ENCODE measurements at regions not wholly inside any gene's neighbourhood (a gene's known extent, or its start where the extent isn't known, plus 50 kb on each side); places are given as distances from the start of the nearest gene placed in this dataset.

DNA sequence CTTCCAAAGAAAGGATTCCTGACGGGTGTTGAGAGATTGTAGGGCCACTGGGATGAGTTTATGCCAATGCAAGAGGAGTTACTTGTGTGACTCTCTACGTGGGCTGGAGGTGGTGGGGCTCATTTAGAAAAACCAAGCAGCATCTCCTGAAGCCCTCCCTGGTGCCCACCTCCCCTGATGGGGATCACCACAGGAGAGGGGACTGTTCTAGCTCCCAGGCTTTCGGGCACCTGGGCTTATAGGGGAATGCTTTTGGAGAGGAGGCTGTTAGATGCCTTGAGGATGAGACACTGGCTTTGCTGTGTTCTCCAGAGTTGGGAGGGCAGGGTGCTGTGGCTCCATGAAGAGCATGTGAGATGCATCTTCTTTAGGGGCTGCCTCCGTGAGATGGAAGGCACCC lies 65.0 kb downstream of the IRX1 start:
- H3K27me3 ChIP-seq = no peaks in the 10 kb centered on the region
- TF ChIP-seq, protein P1, sequence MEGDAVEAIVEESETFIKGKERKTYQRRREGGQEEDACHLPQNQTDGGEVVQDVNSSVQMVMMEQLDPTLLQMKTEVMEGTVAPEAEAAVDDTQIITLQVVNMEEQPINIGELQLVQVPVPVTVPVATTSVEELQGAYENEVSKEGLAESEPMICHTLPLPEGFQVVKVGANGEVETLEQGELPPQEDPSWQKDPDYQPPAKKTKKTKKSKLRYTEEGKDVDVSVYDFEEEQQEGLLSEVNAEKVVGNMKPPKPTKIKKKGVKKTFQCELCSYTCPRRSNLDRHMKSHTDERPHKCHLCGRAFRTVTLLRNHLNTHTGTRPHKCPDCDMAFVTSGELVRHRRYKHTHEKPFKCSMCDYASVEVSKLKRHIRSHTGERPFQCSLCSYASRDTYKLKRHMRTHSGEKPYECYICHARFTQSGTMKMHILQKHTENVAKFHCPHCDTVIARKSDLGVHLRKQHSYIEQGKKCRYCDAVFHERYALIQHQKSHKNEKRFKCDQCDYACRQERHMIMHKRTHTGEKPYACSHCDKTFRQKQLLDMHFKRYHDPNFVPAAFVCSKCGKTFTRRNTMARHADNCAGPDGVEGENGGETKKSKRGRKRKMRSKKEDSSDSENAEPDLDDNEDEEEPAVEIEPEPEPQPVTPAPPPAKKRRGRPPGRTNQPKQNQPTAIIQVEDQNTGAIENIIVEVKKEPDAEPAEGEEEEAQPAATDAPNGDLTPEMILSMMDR (IDR thresholded peaks at IDR 0.05) = no peak
- no peak overlapping the region for H3K4me3 ChIP-seq
- no peaks in the 10 kb centered on the region for H3K9me3 ChIP-seq
- no peak overlapping the region for H3K9ac ChIP-seq (ENCODE audit: low read depth in 2 of 2, low read length in 2 of 2)
- no peak for DNase-seq
- no peaks in the 10 kb centered on the region for H3K4me1 ChIP-seq
- H3K27ac ChIP-seq = no peak overlapping the region
- intact Hi-C loops (cut with DNase I) = no loop called here
- H3K36me3 ChIP-seq = no peaks in the 10 kb centered on the region

- no peaks in the 10 kb centered on the region for H3K36me3 ChIP-seq
- no peaks in the 10 kb centered on the region for H3K9me3 ChIP-seq
- no peak overlapping the region for H3K4me3 ChIP-seq
- H3K9ac ChIP-seq (ENCODE audit: low read depth in 2 of 2, low read length in 2 of 2) = no peak overlapping the region
- DNase-seq = no peak
- no peak overlapping the region for H3K27ac ChIP-seq
- intact Hi-C loops (cut with DNase I) = no loop called here
- H3K4me1 ChIP-seq = no peaks in the 10 kb centered on the region
- no peaks in the 10 kb centered on the region for H3K27me3 ChIP-seq
- TF ChIP-seq, protein P1 (IDR thresholded peaks at IDR 0.05) = no peak
Observed at GRCh38 chr5:3661755-3662296, 66.2 kb downstream of the IRX1 start.

DNA sequence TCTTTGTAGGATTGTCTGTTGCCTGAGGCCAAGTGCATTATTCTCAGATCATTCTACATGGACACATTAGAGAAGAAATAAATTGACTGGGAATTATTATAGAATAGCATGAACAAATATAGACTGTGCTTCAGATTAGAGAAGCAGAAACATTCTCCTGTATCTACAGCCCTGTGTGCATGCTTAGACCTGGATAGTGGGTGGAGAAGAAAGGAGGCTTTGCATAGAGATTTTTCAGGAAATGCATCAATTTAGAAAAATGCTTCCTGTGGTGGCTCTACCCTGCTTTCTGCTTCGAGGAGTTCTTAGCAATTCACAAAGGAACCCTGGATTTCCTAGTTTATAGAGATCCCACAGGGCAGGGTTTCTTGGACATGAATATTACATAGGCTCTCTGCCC lies 66.7 kb downstream of the IRX1 start:
- intact Hi-C loops (cut with DNase I) = no loop called here
- Histone ChIP-seq H3K4me3 (no peak overlapping the region), H3K9me3 (no peaks in the 10 kb centered on the region), H3K4me1 (no peaks in the 10 kb centered on the region), H3K27me3 (no peaks in the 10 kb centered on the region), H3K36me3 (no peaks in the 10 kb centered on the region), H3K9ac (ENCODE audit: low read depth in 2 of 2, low read length in 2 of 2) (no peak overlapping the region), H3K27ac (no peak overlapping the region)
- no peak for DNase-seq
- TF ChIP-seq, protein P1 (IDR thresholded peaks at IDR 0.05) = no peak

- Histone ChIP-seq H3K27me3 (no peaks in the 10 kb centered on the region), H3K9me3 (no peaks in the 10 kb centered on the region), H3K4me1 (no peaks in the 10 kb centered on the region), H3K4me3 (no peak overlapping the region), H3K36me3 (no peaks in the 10 kb centered on the region), H3K27ac (no peak overlapping the region), H3K9ac (ENCODE audit: low read depth in 2 of 2, low read length in 2 of 2) (no peak overlapping the region)
- TF ChIP-seq, protein P1 (IDR thresholded peaks at IDR 0.05) = no peak
- intact Hi-C loops (cut with DNase I) = no loop called here
- no peak for DNase-seq
Observed at GRCh38 chr5:3671337-3671736, 75.7 kb downstream of the IRX1 start.

GRCh38 chr5:3678801-3679200 lies 83.2 kb downstream of the IRX1 start:
- Histone ChIP-seq H3K4me1 (no peaks in the 10 kb centered on the region), H3K27me3 (no peaks in the 10 kb centered on the region), H3K4me3 (no peak overlapping the region), H3K9ac (ENCODE audit: low read depth in 2 of 2, low read length in 2 of 2) (no peak overlapping the region), H3K9me3 (no peaks in the 10 kb centered on the region), H3K27ac (no peak overlapping the region), H3K36me3 (no peaks in the 10 kb centered on the region)
- intact Hi-C loops (cut with DNase I) = no loop called here
- DNase-seq = no peak
- TF ChIP-seq, protein P1 (IDR thresholded peaks at IDR 0.05) = no peak

Data from colonic mucosa (tissue), 4 donors.